Esophagus muscularis mucosa (tissue), 4 donors: ENCODE measurements at regions not wholly inside any gene's neighbourhood (a gene's known extent, or its start where the extent isn't known, plus 50 kb on each side); places are given as distances from the start of the nearest gene placed in this dataset.

Experiments used
- EP300 ChIP-seq: sonication (generic); formaldehyde crosslinking; IDR thresholded peaks from one replicate; pipeline ENCODE4 v1.6.1; 2017; ENCODE audit warnings: antibody characterized with exemption
- POLR2AphosphoS5 ChIP-seq, 2 donors: sonication (generic); formaldehyde crosslinking; IDR thresholded peaks; one replicate each; pipeline ENCODE4 v1.6.1; 2017; ENCODE audit warnings: antibody characterized with exemption in 2 of 2
- TF ChIP-seq, protein P1 (sequence below), 3 experiments: fragments of 200-600 bp in 2 of 3; fragments of 450-650 bp in 1 of 3; sonication (generic) in 2 of 3; IDR thresholded peaks; one replicate each; pipeline ENCODE4 v1.5.1; 2017 to 2019; ENCODE audit warnings: antibody characterized with exemption in 3 of 3, mild to moderate bottlenecking in 2 of 3, moderate library complexity in 1 of 3

DNA sequence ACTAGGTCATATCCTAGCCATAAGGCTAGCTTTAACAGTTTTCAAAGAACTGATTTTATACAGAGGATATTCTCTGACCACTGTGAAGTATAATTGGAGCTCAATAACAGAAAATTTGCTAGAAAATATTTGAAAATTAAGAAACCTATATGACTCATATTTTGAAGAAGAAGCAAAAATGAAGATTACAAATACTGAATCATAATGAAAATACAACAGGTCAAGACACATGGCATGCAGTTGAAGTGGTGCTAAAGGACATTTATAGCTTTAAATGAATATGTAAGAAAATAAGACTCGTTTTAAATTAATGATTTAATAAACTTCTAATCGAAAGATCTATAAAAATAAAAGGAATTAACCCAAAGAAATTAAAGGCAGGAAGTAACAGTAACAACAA, 1234.6 kb downstream of the SLC16A7 start:
- no peak for TF ChIP-seq POLR2AphosphoS5 (IDR thresholded peaks at IDR 0.05)
- TF ChIP-seq EP300 = no peak
- TF ChIP-seq, protein P1, sequence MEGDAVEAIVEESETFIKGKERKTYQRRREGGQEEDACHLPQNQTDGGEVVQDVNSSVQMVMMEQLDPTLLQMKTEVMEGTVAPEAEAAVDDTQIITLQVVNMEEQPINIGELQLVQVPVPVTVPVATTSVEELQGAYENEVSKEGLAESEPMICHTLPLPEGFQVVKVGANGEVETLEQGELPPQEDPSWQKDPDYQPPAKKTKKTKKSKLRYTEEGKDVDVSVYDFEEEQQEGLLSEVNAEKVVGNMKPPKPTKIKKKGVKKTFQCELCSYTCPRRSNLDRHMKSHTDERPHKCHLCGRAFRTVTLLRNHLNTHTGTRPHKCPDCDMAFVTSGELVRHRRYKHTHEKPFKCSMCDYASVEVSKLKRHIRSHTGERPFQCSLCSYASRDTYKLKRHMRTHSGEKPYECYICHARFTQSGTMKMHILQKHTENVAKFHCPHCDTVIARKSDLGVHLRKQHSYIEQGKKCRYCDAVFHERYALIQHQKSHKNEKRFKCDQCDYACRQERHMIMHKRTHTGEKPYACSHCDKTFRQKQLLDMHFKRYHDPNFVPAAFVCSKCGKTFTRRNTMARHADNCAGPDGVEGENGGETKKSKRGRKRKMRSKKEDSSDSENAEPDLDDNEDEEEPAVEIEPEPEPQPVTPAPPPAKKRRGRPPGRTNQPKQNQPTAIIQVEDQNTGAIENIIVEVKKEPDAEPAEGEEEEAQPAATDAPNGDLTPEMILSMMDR (IDR thresholded peaks at IDR 0.05) = no peak
